CD4-positive, CD25-positive, alpha-beta regulatory T cell (primary cell): ENCODE measurements at regions not wholly inside any gene's neighbourhood (a gene's known extent, or its start where the extent isn't known, plus 50 kb on each side); places are given as distances from the start of the nearest gene placed in this dataset.

Source experiments
- ATAC-seq, 2 donors: fragments of 150-1000 bp; cut with Tn5 transposase; one replicate each; pipeline ENCODE4 v1.10.0; 2021; ENCODE audit warnings: low read depth in 2 of 2, moderate number of reproducible peaks in 2 of 2, moderate library complexity in 1 of 2
- DNase-seq, 3 donors: peaks; one replicate each; pipeline versions ENCODE4 v3.0.0 to v3.0.0-alpha.2; 2012 to 2022; ENCODE audit warnings: mixed read lengths in 1 of 3
- H3K27ac ChIP-seq: one replicate; pipeline ENCODE4 v1.7.0; 2013; ENCODE audit warnings: mild to moderate bottlenecking, low read length; ENCODE audit not compliant: insufficient read depth, poor library complexity, severe bottlenecking
- H3K27me3 ChIP-seq: one replicate; pipeline ENCODE4 v1.7.0; 2013; ENCODE audit warnings: low read length; ENCODE audit not compliant: control insufficient read depth, insufficient read depth
- H3K36me3 ChIP-seq: one replicate; pipeline ENCODE4 v1.7.0; 2013; ENCODE audit warnings: mild to moderate bottlenecking, low read length, moderate library complexity; ENCODE audit not compliant: control insufficient read depth, insufficient read depth
- H3K4me1 ChIP-seq: 2 replicates; pipeline ENCODE4 v1.7.0; 2013; ENCODE audit warnings: mild to moderate bottlenecking, low read length; ENCODE audit not compliant: insufficient read depth, control insufficient read depth, poor library complexity, severe bottlenecking
- H3K4me3 ChIP-seq: one replicate; pipeline ENCODE4 v1.7.0; 2013; ENCODE audit warnings: low read depth, mild to moderate bottlenecking, low read length, moderate library complexity
- H3K9me3 ChIP-seq, 2 experiments: 1 replicate in 1 of 2; 2 replicates in 1 of 2; pipeline ENCODE4 v1.7.0; 2013; ENCODE audit warnings: low read length in 2 of 2, mild to moderate bottlenecking in 1 of 2, moderate library complexity in 1 of 2; ENCODE audit not compliant: control insufficient read depth in 2 of 2
- H3K27ac Mint-ChIP-seq, 3 donors: one replicate each; pipeline ENCODE4 v1.8.0; 2020 to 2022; ENCODE audit warnings: mild to moderate bottlenecking in 3 of 3, mixed read lengths in 3 of 3, moderate library complexity in 2 of 3
- H3K27me3 Mint-ChIP-seq: one replicate; pipeline ENCODE4 v1.8.0; 2022; ENCODE audit warnings: mild to moderate bottlenecking, mixed read lengths
- H3K36me3 Mint-ChIP-seq: one replicate; pipeline ENCODE4 v1.8.0; 2020; ENCODE audit warnings: mixed read lengths
- H3K4me1 Mint-ChIP-seq, 4 donors: one replicate each; pipeline ENCODE4 v1.8.0; 2020 to 2022; ENCODE audit warnings: mixed read lengths in 4 of 4, mild to moderate bottlenecking in 1 of 4
- H3K4me3 Mint-ChIP-seq, 4 donors: one replicate each; pipeline ENCODE4 v1.8.0; 2020 to 2022; ENCODE audit warnings: mild to moderate bottlenecking in 4 of 4, mixed read lengths in 4 of 4, moderate library complexity in 3 of 4
- H3K9me3 Mint-ChIP-seq, 7 donors: one replicate each; pipeline ENCODE4 v1.8.0; 2020 to 2022; ENCODE audit warnings: mixed read lengths in 7 of 7, mild to moderate bottlenecking in 3 of 7, moderate library complexity in 2 of 7

DNA sequence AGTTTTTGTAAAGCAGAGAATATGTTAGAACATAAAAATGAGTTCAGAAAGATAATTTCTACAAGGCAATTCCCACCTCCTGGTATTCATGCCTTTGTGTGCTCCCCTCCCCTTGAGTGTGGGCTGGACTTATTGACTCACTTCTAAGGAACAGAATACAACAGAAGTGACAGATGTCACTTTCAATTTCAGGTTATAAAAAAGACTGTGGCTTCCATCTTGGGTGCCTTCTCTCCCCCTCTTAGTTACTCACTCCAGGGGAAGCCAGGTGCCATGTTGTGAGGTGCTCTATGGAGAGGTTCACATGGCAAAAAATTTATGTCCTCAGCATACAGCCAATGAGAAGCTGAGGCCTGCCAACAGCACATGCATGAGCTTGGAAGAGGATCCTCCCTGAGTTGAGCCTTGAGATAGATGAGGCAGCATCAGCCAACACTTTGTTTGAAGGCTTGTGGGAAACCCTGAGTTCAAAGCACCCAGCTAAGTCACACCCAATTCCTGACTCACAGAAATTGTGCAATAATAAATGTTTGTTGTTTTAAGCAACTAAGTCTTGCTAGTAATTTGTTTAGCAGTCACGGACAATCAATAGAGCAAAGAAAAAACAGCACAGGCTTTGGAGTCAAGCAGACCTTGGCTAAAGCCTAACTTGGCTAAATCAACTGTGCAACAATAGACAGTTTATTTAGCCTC is 73.5 kb upstream of the NGF start:
- Histone ChIP-seq H3K9me3 (no peaks in the 10 kb centered on the region), H3K27me3 (peaks cover 2% of the 10 kb centered on the region), H3K36me3 (no peaks in the 10 kb centered on the region), H3K4me3 (no peak overlapping the region), H3K4me1 (no peaks in the 10 kb centered on the region), H3K27ac (no peak overlapping the region)
- Mint-ChIP-seq H3K36me3 (no peaks in the 10 kb centered on the region), H3K4me3 (no peak overlapping the region), H3K9me3 (peaks cover 0 to 6% (median 0%) of the 10 kb centered on the region in 7 donors), H3K27ac (no peak overlapping the region), H3K27me3 (peaks cover 12% of the 10 kb centered on the region), H3K4me1 (no peaks in the 10 kb centered on the region)
- no peak for ATAC-seq
- no peak for DNase-seq

DNA sequence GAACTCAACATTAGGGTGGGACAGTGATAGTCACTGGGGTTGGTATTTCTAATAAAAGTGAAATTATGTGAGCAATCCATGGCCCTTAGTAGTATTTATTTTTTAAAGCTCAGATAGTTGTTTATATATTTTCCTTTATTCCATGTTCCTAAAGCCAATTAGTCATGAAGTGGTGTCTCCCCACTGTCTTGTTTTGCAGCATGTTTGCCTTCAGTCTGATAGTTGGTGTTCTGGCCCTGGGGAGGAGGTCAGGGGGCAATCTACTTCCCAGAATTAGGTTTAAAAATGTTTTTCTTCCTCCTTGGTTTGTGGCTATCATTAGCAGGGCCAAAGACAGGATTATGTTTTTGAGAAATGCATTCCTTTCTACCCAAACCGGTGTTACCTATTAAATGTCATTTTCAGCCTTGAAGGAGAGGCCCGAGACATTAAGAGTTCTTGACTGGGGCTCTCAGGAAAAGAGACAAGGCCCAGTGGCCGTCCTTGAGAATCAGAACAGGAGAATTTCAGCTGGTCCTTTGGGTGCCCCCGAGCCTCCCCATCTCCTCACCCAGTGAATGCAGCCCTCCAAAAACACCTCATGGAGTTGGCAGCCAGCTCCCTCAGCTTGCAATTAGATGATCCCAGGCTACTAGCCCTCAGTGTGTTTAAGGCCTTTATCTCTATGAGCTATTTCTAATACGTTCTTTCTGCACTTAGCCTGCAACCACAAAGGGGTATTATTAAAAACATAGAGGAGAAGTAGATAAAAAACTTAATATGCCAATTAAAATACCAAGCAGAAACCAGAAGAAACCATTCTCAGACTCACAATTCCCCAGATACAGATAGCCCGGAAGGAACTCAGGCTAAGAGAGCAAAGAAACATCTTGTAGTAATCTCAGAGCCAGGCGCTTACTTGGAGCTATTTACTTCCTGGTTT is 71.3 kb upstream of the NGF start:
- H3K36me3 ChIP-seq, result no peaks in the 10 kb centered on the region
- Mint-ChIP-seq H3K27me3 (peaks cover 6% of the 10 kb centered on the region), H3K27ac (no peak overlapping the region), H3K36me3 (no peaks in the 10 kb centered on the region), H3K9me3 (peaks cover 0 to 6% (median 0%) of the 10 kb centered on the region in 7 donors), H3K4me1 (no peaks in the 10 kb centered on the region), H3K4me3 (no peak overlapping the region)
- DNase-seq (no peak), ATAC-seq (no peak)
- H3K4me1 ChIP-seq, result no peaks in the 10 kb centered on the region
- H3K27ac ChIP-seq, result no peak overlapping the region
- H3K9me3 ChIP-seq, result no peaks in the 10 kb centered on the region
- no peak overlapping the region for H3K4me3 ChIP-seq
- H3K27me3 ChIP-seq, result peaks cover 2% of the 10 kb centered on the region

DNA sequence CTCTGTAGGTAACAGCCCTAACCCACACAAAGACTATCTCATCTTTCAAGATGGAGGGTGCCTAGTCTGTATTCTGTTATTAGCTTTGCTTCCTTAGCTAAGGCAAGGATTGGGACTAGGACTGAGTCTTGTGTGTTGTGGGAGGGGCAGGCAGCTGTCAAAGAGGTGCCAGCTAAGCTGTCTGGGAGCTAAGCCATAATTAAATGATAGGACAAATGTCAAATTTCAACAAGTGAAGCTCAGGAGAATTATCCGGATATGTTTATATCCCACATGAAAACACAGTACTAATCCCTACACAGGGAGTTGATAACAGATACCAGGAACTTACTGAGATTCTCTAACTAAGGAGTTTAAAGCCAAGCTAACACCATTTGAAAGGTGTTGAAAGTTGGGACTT is 70.5 kb upstream of the NGF start:
- ATAC-seq, result no peak
- Histone ChIP-seq H3K4me1 (no peaks in the 10 kb centered on the region), H3K4me3 (no peak overlapping the region), H3K27me3 (peaks cover 2% of the 10 kb centered on the region), H3K9me3 (no peaks in the 10 kb centered on the region), H3K36me3 (no peaks in the 10 kb centered on the region), H3K27ac (no peak overlapping the region)
- peaks cover 10% of the 10 kb centered on the region for H3K27me3 Mint-ChIP-seq
- no peak overlapping the region for H3K4me3 Mint-ChIP-seq
- DNase-seq, result no peak
- H3K27ac Mint-ChIP-seq, result no peak overlapping the region
- no peaks in the 10 kb centered on the region for H3K36me3 Mint-ChIP-seq
- peaks cover 0 to 6% (median 0%) of the 10 kb centered on the region in 7 donors for H3K9me3 Mint-ChIP-seq
- no peaks in the 10 kb centered on the region for H3K4me1 Mint-ChIP-seq

DNA sequence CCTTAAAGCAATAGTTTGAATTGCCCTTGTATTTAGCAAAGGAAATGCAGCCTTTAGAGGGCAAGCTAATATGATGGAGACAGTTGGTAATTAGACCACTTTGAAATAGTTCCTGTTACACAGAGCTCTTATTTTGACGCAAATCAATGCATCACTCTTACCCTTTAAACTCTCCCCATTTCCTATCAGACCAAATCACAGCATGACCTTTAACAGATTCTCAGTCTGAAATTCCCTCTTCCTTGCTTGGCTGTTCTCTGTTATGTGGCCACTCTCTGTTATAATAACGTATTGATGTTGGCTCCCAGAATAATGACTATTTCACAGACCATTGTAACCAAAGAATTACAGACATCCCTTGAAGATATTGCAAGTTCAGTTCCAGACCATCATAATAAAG is 66.9 kb upstream of the NGF start:
- DNase-seq (no peak), ATAC-seq (no peak)
- Mint-ChIP-seq H3K4me1 (no peaks in the 10 kb centered on the region), H3K27me3 (peaks cover 4% of the 10 kb centered on the region), H3K36me3 (no peaks in the 10 kb centered on the region), H3K9me3 (peaks cover 0 to 2% (median 0%) of the 10 kb centered on the region in 7 donors), H3K4me3 (no peak overlapping the region), H3K27ac (no peak overlapping the region)
- H3K4me3 ChIP-seq, result no peak overlapping the region
- H3K36me3 ChIP-seq, result no peaks in the 10 kb centered on the region
- no peak overlapping the region for H3K27ac ChIP-seq
- H3K9me3 ChIP-seq, result no peaks in the 10 kb centered on the region
- H3K27me3 ChIP-seq, result no peaks in the 10 kb centered on the region
- H3K4me1 ChIP-seq, result no peaks in the 10 kb centered on the region

DNA sequence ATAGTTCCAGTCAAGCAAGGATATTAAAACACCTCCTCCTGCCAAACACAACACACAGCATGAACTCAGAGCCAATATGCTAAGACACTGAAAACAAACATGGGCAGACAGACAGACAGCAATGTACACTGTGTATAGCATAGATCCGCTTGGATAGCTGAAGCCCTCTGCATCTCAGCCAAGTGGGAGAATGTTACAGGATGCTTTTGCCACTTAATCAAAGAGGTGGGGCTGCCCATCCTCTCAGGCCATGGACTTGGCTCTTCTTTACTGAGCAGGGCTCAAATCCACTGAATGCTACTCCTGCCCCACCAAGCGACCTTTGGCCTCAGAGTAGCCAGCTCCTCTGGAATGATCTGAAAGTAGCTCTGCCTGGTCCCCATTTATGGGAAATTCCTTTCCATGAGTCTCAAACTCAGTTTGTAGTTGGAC is 64.7 kb upstream of the NGF start:
- no peaks in the 10 kb centered on the region for H3K9me3 ChIP-seq
- no peaks in the 10 kb centered on the region for H3K4me1 ChIP-seq
- DNase-seq, result no peak
- no peaks in the 10 kb centered on the region for H3K36me3 Mint-ChIP-seq
- no peak overlapping the region for H3K27ac ChIP-seq
- ATAC-seq, result no peak
- H3K4me3 ChIP-seq, result no peak overlapping the region
- peaks cover 4% of the 10 kb centered on the region for H3K27me3 Mint-ChIP-seq
- H3K36me3 ChIP-seq, result no peaks in the 10 kb centered on the region
- no peaks in the 10 kb centered on the region for H3K27me3 ChIP-seq
- H3K4me3 Mint-ChIP-seq, result no peak overlapping the region
- H3K27ac Mint-ChIP-seq, result no peak overlapping the region
- H3K4me1 Mint-ChIP-seq, result no peaks in the 10 kb centered on the region
- peaks cover 0 to 2% (median 0%) of the 10 kb centered on the region in 7 donors for H3K9me3 Mint-ChIP-seq

DNA sequence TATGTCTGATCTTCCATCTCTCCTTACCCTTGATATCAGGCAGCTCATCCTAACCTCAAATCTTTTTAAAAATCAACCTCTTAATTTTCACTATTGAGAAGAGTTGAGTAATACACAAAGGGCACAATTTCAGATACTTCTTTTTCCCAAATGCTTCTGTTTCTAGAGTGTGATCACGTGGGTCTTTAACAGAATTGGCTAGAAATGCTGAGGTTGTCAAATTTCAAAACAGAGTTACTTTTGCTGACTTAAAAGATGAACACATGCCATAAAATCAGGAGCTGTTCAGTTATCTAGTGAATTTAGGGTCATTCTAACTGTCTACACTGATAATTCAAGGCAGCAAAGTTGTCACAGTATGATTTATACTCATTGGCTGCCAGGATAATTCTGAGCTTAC is 63.6 kb upstream of the NGF start:
- Histone ChIP-seq H3K9me3 (no peaks in the 10 kb centered on the region), H3K4me3 (no peak overlapping the region), H3K36me3 (no peaks in the 10 kb centered on the region), H3K4me1 (no peaks in the 10 kb centered on the region), H3K27ac (no peak overlapping the region), H3K27me3 (no peaks in the 10 kb centered on the region)
- Mint-ChIP-seq H3K27ac (no peak overlapping the region), H3K27me3 (peaks cover 4% of the 10 kb centered on the region), H3K4me1 (no peaks in the 10 kb centered on the region), H3K36me3 (no peaks in the 10 kb centered on the region), H3K9me3 (peaks cover 0 to 2% (median 0%) of the 10 kb centered on the region in 7 donors), H3K4me3 (no peak overlapping the region)
- DNase-seq (no peak), ATAC-seq (no peak)

DNA sequence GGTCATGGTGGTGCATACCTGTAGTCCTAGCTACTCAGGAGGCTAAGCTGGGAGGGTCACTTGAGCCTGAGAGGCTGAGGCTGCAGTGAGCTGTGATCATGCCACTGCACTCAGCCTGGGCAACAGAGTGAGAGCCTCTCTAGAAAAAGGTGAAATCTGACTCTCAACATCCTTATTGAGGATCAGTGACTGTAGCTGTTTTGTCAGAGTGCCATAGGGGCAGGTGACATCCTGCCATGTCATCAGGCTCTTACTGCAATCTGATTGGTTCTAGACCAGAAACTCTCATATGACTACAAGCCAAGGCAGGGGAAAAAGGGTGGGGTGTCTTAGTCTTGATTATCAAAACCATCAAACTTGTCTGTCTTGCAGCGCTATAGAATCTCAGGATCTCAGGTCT is 62.8 kb upstream of the NGF start:
- DNase-seq, result no peak
- Histone ChIP-seq H3K27ac (no peak overlapping the region), H3K4me3 (no peak overlapping the region), H3K27me3 (no peaks in the 10 kb centered on the region), H3K9me3 (no peaks in the 10 kb centered on the region), H3K36me3 (no peaks in the 10 kb centered on the region), H3K4me1 (no peaks in the 10 kb centered on the region)
- Mint-ChIP-seq H3K27ac (no peak overlapping the region), H3K4me3 (no peak overlapping the region), H3K27me3 (peaks cover 4% of the 10 kb centered on the region), H3K4me1 (no peaks in the 10 kb centered on the region), H3K36me3 (no peaks in the 10 kb centered on the region), H3K9me3 (peaks cover 0 to 5% (median 0%) of the 10 kb centered on the region in 7 donors)
- ATAC-seq, result no peak
